Mesendoderm (in vitro differentiated cells): ENCODE measurements at regions not wholly inside any gene's neighbourhood (a gene's known extent, or its start where the extent isn't known, plus 50 kb on each side); places are given as distances from the start of the nearest gene placed in this dataset.

Experiments used
- DNase-seq: peaks from one replicate; pipeline ENCODE4 v3.0.0; 2013
- H2AK5ac ChIP-seq: 2 replicates; pipeline ENCODE4 v1.6.1; 2013; ENCODE audit warnings: low read length, inconsistent platforms
- H2BK120ac ChIP-seq: 2 replicates; pipeline ENCODE4 v1.6.1; 2013; ENCODE audit warnings: low read depth, mild to moderate bottlenecking, low read length, moderate library complexity, mixed read lengths
- H2BK15ac ChIP-seq: replicated peaks from 2 replicates; pipeline ENCODE4 v1.6.1; 2013; ENCODE audit warnings: low read depth, mild to moderate bottlenecking, moderate library complexity
- H2BK5ac ChIP-seq: 2 replicates; pipeline ENCODE4 v1.6.1; 2013; ENCODE audit warnings: low read length, inconsistent platforms
- H3K18ac ChIP-seq: 2 replicates; pipeline ENCODE4 v1.6.1; 2013; ENCODE audit warnings: mild to moderate bottlenecking, low read length, mixed read lengths
- H3K23ac ChIP-seq: one replicate; pipeline ENCODE4 v1.6.1; 2013; ENCODE audit warnings: low read length
- H3K27ac ChIP-seq: 2 replicates; pipeline ENCODE4 v1.5.1; 2013; ENCODE audit warnings: low read depth, mild to moderate bottlenecking, inconsistent platforms, low read length, moderate library complexity
- H3K27me3 ChIP-seq: 2 replicates; pipeline ENCODE4 v1.6.1; 2013; ENCODE audit warnings: low read length, control low read depth, mild to moderate bottlenecking, inconsistent platforms; ENCODE audit not compliant: insufficient read depth, poor library complexity
- H3K36me3 ChIP-seq: 2 replicates; pipeline ENCODE4 v1.6.1; 2013; ENCODE audit warnings: low read length, inconsistent platforms; ENCODE audit not compliant: control insufficient read depth, insufficient read depth
- H3K4ac ChIP-seq: one replicate; pipeline ENCODE4 v1.6.1; 2013; ENCODE audit warnings: low read depth, mild to moderate bottlenecking, low read length, moderate library complexity
- H3K4me1 ChIP-seq: 2 replicates; pipeline ENCODE4 v1.6.1; 2013; ENCODE audit warnings: low read depth, low read length, inconsistent platforms; ENCODE audit not compliant: control insufficient read depth
- H3K4me2 ChIP-seq: 2 replicates; pipeline ENCODE4 v1.6.1; 2013; ENCODE audit warnings: low read length
- H3K4me3 ChIP-seq: 2 replicates; pipeline ENCODE4 v1.5.1; 2013; ENCODE audit warnings: mild to moderate bottlenecking, low read length
- H3K56ac ChIP-seq: one replicate; pipeline ENCODE4 v1.6.1; 2013; ENCODE audit warnings: low read length
- H3K79me1 ChIP-seq: 2 replicates; pipeline ENCODE4 v1.6.1; 2013; ENCODE audit warnings: low read length, inconsistent platforms
- H3K79me2 ChIP-seq: 2 replicates; pipeline ENCODE4 v1.6.1; 2013; ENCODE audit warnings: mild to moderate bottlenecking, low read length; ENCODE audit not compliant: control insufficient read depth, insufficient read depth
- H3K9ac ChIP-seq: 2 replicates; pipeline ENCODE4 v1.6.1; 2013; ENCODE audit warnings: low read length, inconsistent platforms
- H4K5ac ChIP-seq: one replicate; pipeline ENCODE4 v1.6.1; 2013; ENCODE audit warnings: low read length
- H4K8ac ChIP-seq: one replicate; pipeline ENCODE4 v1.6.1; 2013; ENCODE audit warnings: low read depth, mild to moderate bottlenecking, control low read depth, low read length, moderate library complexity
- WGBS: extraction: QIAGEN DNeasy Blood & Tissue Kit; methylation state at CpG from one replicate; pipeline ENCODE4 v1.1.7; 2013; ENCODE audit warnings: low lambda C conversion rate, missing lambda C conversion rate; ENCODE audit not compliant: insufficient coverage; ENCODE audit errors: extremely low coverage; 5-methylcytosine and 5-hydroxymethylcytosine counted together

DNA sequence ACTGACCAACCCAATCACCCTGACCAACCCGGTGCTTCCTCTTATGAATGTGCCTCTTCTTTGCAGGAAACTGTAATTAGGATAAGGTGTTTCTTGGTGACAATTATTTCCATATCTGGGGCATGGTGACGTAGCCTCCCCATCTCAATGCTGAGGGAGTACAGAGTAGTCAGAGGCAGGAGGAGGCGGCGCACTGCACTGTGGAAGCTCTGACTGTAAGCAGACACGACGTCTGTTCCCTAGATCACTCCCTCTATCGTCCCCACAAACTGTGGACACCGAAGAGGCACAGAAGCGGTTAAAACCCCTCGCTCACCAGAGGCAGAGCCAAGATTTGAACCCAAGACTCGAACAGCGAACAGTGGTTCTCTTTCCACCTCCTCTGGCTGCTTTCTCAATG is 231.0 kb upstream of the IGF1R start:
- Histone ChIP-seq H3K36me3 (no peaks in the 10 kb centered on the region), H3K4me3 (no peak overlapping the region), H3K27ac (no peak overlapping the region), H3K79me2 (no peaks in the 10 kb centered on the region), H4K8ac (no peak overlapping the region), H4K5ac (no peak overlapping the region), H3K4me1 (peaks cover 2% of the 10 kb centered on the region), H2AK5ac (no peak overlapping the region), H3K4me2 (no peak overlapping the region), H3K79me1 (no peaks in the 10 kb centered on the region), H3K23ac (no peak overlapping the region), H3K27me3 (peaks cover 4% of the 10 kb centered on the region), H2BK15ac (no peak overlapping the region), H2BK5ac (no peak overlapping the region), H3K18ac (no peak overlapping the region), H3K56ac (no peak overlapping the region), H3K9ac (no peak overlapping the region), H3K4ac (no peak overlapping the region), H2BK120ac (no peak overlapping the region)
- no CpG with 5 or more reads among the region's 12 CpGs for WGBS
- no peak for DNase-seq

- Histone ChIP-seq H3K9ac (no peak overlapping the region), H3K4me3 (no peak overlapping the region), H3K27ac (no peak overlapping the region), H3K79me2 (no peaks in the 10 kb centered on the region), H3K36me3 (no peaks in the 10 kb centered on the region), H3K4ac (no peak overlapping the region), H3K79me1 (no peaks in the 10 kb centered on the region), H3K27me3 (peaks cover 10% of the 10 kb centered on the region), H2BK15ac (no peak overlapping the region), H2BK5ac (no peak overlapping the region), H4K5ac (no peak overlapping the region), H3K56ac (no peak overlapping the region), H2BK120ac (no peak overlapping the region), H2AK5ac (no peak overlapping the region), H3K23ac (no peak overlapping the region), H4K8ac (no peak overlapping the region), H3K4me1 (peaks cover 2% of the 10 kb centered on the region), H3K4me2 (no peak overlapping the region), H3K18ac (no peak overlapping the region)
- WGBS = no CpG with 5 or more reads among the region's 11 CpGs
- no peak for DNase-seq
Measured at GRCh38 chr15:98418122-98418521, 230.2 kb upstream of the IGF1R start.

GRCh38 chr15:98419173-98419780 is 229.1 kb upstream of the IGF1R start:
- no peak overlapping the region for H3K18ac ChIP-seq
- peaks cover 2% of the 10 kb centered on the region for H3K4me1 ChIP-seq
- no peak overlapping the region for H4K8ac ChIP-seq
- no peaks in the 10 kb centered on the region for H3K79me1 ChIP-seq
- no CpG with 5 or more reads among the region's 5 CpGs for WGBS
- DNase-seq = peak; percentile 74
- no peaks in the 10 kb centered on the region for H3K36me3 ChIP-seq
- no peak overlapping the region for H3K4me3 ChIP-seq
- H3K27me3 ChIP-seq = peaks cover 10% of the 10 kb centered on the region
- H3K4ac ChIP-seq = no peak overlapping the region
- no peak overlapping the region for H2BK5ac ChIP-seq
- H3K79me2 ChIP-seq = no peaks in the 10 kb centered on the region
- H4K5ac ChIP-seq = no peak overlapping the region
- H2BK120ac ChIP-seq = no peak overlapping the region
- no peak overlapping the region for H3K56ac ChIP-seq
- H3K4me2 ChIP-seq = no peak overlapping the region
- H3K23ac ChIP-seq = no peak overlapping the region
- no peak overlapping the region for H3K27ac ChIP-seq
- H2BK15ac ChIP-seq = no peak overlapping the region
- H3K9ac ChIP-seq = no peak overlapping the region
- H2AK5ac ChIP-seq = no peak overlapping the region

- no peak overlapping the region for H3K4me2 ChIP-seq
- peaks cover 10% of the 10 kb centered on the region for H3K27me3 ChIP-seq
- H4K8ac ChIP-seq = no peak overlapping the region
- H3K9ac ChIP-seq = no peak overlapping the region
- no peak overlapping the region for H3K56ac ChIP-seq
- peaks cover 2% of the 10 kb centered on the region for H3K4me1 ChIP-seq
- H3K79me2 ChIP-seq = no peaks in the 10 kb centered on the region
- no peak overlapping the region for H3K4me3 ChIP-seq
- no peaks in the 10 kb centered on the region for H3K36me3 ChIP-seq
- WGBS = no CpG with 5 or more reads among the region's 8 CpGs
- no peak overlapping the region for H3K4ac ChIP-seq
- no peak overlapping the region for H2AK5ac ChIP-seq
- H2BK120ac ChIP-seq = no peak overlapping the region
- H2BK5ac ChIP-seq = no peak overlapping the region
- no peak overlapping the region for H4K5ac ChIP-seq
- H2BK15ac ChIP-seq = no peak overlapping the region
- no peak overlapping the region for H3K18ac ChIP-seq
- H3K23ac ChIP-seq = no peak overlapping the region
- H3K79me1 ChIP-seq = no peaks in the 10 kb centered on the region
- H3K27ac ChIP-seq = no peak overlapping the region
- DNase-seq = no peak
Measured at GRCh38 chr15:98420837-98421236, 227.5 kb upstream of the IGF1R start.

- Histone ChIP-seq H2BK15ac (no peak overlapping the region), H2BK120ac (no peak overlapping the region), H3K36me3 (no peaks in the 10 kb centered on the region), H3K56ac (peak overlapping the region; percentile 49), H3K18ac (no peak overlapping the region), H4K5ac (no peak overlapping the region), H3K23ac (no peak overlapping the region), H2AK5ac (no peak overlapping the region), H3K27ac (no peak overlapping the region), H3K27me3 (peaks cover 10% of the 10 kb centered on the region), H3K79me1 (no peaks in the 10 kb centered on the region), H3K4me1 (peaks cover 2% of the 10 kb centered on the region), H4K8ac (no peak overlapping the region), H3K4ac (no peak overlapping the region), H3K9ac (peak overlapping the region; percentile 27), H3K79me2 (no peaks in the 10 kb centered on the region), H3K4me3 (no peak overlapping the region), H3K4me2 (peak overlapping the region; percentile 25), H2BK5ac (no peak overlapping the region)
- DNase-seq = peak; percentile 67
- WGBS = no CpG with 5 or more reads among the region's 62 CpGs
Measured at GRCh38 chr15:98421419-98422129, 226.8 kb upstream of the IGF1R start.

DNA sequence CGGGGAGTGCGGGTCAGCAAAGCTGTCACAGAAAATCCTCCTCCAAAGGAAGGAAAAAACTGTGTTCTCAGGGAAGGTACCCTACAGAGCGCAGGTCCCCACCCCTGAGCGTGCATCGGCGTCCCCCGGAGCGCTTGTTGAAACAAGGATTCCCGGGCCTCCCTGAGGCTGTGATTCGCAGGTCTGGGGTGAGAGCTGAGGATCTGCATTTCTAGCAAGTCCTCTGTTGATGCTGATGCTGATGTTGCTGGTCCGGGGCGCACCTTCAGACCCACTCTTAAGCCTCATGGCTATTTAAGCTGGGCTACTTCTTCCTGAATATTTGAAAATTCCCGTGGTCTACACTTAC is 226.2 kb upstream of the IGF1R start:
- no peak overlapping the region for H4K5ac ChIP-seq
- peak overlapping the region; percentile 25 for H3K4me2 ChIP-seq
- no CpG with 5 or more reads among the region's 13 CpGs for WGBS
- H3K36me3 ChIP-seq = no peaks in the 10 kb centered on the region
- H2AK5ac ChIP-seq = no peak overlapping the region
- no peak for DNase-seq
- no peak overlapping the region for H3K4me3 ChIP-seq
- no peak overlapping the region for H2BK15ac ChIP-seq
- no peak overlapping the region for H3K56ac ChIP-seq
- no peaks in the 10 kb centered on the region for H3K79me1 ChIP-seq
- peaks cover 2% of the 10 kb centered on the region for H3K4me1 ChIP-seq
- H2BK5ac ChIP-seq = no peak overlapping the region
- H3K18ac ChIP-seq = no peak overlapping the region
- H3K79me2 ChIP-seq = no peaks in the 10 kb centered on the region
- no peak overlapping the region for H2BK120ac ChIP-seq
- H3K4ac ChIP-seq = no peak overlapping the region
- no peak overlapping the region for H3K27ac ChIP-seq
- no peak overlapping the region for H3K9ac ChIP-seq
- H3K27me3 ChIP-seq = peaks cover 10% of the 10 kb centered on the region
- H4K8ac ChIP-seq = no peak overlapping the region
- no peak overlapping the region for H3K23ac ChIP-seq
